Medulla oblongata (tissue), 1 donor: ENCODE measurements at regions not wholly inside any gene's neighbourhood (a gene's known extent, or its start where the extent isn't known, plus 50 kb on each side); places are given as distances from the start of the nearest gene placed in this dataset.
"Not testable (repeated sequence)": the region's sequence is repeated elsewhere in the genome, so short reads cannot be mapped to it uniquely, and the experiment has no call there.

ENCODE experiments used
- DNase-seq: peaks from one replicate; pipeline ENCODE4 v3.0.0-alpha.2; 2015; ENCODE audit errors: extremely low spot score

DNA sequence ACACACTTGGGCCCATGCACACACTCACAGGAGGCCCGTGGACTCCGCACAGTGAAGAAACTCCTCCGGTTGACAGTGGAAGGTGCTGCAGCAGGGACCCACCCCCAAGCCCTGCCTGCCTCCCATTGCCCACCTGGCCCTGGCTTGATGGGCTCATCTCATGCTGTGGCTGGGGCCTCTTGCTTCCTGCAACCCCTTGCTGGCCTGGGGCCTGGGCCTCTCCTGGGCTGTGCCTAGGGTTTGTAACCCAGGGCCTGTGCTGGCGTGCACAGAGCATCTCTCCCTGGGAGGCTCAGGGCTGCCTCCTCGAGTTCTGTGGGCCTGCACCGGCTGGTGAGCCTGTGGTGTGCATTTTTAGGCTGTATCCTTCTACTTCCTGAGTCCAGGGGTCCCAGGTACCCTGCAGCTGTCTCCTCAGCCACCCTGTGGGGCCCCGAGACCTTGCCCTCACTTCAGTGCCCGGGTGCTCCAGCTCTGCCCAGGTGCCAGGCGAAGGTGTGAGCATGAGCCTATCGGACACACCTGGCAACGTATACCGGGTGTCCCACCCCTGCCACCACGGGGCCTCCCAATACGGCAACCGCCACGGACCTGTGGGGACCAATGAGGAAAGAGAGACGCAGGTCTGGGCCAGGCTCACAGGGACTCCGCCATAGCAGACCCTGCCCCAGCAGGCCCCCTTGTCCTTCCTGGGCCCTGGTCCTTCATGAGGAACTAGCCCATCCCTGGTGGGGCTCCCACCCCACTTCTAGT lies 158.3 kb upstream of the POTEB2 start:
- DNase-seq, result not testable (repeated sequence)

DNA sequence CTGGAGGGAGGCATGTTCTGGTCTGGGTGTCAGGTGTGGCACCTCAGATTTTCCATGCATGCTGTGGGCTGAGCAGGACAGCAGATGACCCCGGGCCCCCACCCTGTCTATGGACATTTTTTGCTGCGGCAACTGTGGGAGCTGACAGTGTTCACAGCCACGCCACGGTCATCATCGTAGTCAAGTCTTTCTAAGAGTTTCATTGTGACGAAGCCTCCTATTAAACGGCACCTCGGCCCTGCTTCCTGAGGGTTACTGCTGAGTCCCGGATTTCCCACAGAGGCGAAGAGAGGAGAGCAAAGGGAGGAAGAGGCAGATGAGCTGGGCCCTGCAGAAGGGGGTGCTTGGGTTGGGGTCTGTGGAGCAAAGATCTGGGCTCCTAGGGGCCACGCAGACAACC lies 152.1 kb upstream of the POTEB2 start:
- not testable (repeated sequence) for DNase-seq

DNA sequence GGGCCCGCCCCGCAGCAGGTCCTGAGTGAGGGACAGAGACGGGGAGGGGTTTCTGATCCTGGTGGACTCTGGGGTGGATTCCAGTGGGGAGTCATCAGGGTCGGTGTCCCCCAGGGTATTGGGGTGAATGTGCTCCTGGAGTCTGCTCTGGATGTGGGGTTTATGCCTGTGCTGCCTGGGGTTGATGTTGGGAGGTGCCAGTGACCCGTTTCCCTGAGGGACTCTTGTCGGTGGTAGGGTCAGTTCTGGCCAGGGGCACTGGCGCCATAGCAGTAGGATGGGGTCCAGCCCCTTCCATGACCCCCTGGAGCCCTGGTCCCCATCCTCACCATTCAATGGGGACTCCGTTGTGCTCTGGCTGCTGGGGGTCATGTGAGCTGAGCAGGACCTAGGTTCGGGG lies 151.2 kb upstream of the POTEB2 start:
- not testable (repeated sequence) for DNase-seq

DNA sequence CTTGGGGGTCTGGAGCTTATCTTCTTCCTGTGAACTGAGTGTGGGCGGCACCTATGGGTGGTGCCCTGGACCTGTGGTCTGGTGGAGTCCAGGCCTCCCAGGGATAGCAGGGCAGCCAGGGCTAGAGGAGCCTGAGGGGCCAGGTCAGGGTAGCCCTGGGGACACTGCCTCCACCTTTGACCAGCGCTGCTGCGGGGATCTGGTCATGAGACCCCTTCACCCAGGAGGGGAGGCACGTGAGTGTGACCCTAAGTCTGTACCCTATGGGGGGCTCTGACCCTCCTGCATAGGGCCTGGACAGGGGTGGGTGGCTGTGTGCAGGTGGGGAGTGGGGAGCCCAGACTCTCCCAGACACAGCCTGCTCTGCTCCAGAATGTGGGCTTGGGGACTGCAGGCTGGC lies 150.5 kb upstream of the POTEB2 start:
- DNase-seq, result not testable (repeated sequence)

DNA sequence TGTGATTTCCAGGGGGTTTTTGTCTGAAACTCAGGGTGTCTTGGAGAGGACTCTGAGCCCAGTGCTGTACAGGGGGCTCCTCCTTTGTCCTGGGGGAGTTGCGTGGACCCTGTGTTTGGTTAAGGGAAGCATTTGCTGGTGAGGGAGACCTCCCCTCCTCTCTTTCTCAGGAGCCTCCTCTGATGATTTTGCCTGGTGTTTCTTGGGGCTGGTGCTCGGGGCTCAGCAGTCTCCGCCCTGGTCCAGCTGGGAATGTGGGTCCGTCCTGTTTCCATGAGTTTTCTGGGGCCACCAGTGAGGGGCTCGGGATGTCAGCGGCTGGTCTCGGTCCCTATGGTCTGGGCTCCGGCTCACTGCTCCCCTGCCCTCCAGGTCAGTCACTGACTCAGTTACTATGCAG lies 149.1 kb upstream of the POTEB2 start:
- not testable (repeated sequence) for DNase-seq

DNA sequence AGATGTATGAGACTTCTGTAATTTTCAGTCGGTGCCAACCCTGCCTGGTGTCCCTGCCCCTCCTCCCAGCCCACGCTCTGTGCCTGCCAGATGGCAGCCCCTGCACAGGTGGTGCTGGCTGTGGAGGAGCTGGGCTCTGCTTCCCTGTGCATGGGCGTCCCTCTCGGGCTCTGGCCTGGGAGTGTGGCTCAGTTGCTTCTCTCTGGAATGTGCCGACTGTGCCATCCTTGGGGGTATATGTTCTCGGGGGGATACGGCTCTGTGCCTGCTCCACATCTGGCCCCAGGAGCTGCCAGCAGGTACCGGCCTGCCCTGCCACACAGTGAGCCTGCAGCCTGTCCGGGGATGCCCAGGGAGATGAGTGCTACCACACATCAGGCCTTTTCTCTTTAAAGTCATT lies 147.2 kb upstream of the POTEB2 start:
- not testable (repeated sequence) for DNase-seq

DNA sequence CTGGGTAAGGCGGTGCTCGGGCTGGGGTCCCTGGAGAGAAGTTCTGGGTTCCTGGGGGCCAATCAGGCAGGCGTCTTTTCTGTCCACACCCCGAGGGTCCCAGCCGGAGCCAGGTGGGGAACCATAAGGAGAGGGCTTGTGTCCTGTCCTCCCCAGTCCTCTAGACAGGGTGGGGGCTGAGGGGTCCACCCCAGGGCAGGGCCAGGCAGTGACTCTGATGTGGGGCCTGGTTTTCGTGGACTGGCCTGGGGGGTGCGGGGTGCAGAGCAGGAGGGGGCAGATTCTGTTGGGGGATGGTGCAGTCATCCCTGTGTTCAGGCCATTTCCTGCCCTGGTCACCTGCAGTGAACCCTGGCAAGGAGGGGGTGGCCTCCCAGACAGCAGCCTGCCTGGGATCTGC lies 143.5 kb upstream of the POTEB2 start:
- not testable (repeated sequence) for DNase-seq

DNA sequence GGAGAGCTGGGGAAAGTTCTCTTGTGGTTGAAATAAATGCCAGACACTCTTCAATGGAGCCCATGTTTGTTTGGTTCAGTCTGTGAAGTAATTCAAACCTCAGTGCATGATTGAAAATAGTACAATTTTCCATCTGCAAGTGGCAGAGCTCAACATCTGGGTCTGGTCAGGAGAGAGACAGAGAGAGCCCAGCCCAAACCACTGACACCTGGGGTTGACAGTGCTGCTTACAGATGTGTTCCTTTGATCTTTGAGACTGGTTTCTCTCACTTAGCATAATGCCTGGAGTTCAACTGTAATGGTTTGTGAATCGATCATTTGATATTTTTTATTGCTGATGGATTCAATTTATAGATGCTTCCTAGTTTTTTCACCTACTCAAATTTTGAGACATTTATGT lies 137.3 kb upstream of the POTEB2 start:
- DNase-seq, result not testable (repeated sequence)

DNA sequence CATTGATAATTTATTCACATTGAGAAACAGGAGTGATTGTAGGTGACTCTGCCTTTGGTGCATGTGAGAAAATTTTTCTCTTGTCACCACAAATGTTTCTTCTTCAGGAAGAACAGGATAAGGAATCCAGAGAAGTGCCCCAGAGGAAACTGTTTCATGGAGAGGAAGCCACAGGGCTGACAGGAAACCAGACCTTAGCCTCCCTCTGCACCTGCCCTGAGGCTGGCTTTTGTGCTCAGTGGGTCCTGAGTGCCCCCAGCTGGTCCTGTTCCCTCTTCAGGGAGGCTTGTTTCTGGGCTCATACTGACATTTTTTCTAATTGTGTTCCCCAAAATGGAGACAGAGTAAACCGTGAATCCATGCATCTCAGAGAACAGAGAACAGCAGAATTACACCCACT lies 135.8 kb upstream of the POTEB2 start:
- DNase-seq, result not testable (repeated sequence)

DNA sequence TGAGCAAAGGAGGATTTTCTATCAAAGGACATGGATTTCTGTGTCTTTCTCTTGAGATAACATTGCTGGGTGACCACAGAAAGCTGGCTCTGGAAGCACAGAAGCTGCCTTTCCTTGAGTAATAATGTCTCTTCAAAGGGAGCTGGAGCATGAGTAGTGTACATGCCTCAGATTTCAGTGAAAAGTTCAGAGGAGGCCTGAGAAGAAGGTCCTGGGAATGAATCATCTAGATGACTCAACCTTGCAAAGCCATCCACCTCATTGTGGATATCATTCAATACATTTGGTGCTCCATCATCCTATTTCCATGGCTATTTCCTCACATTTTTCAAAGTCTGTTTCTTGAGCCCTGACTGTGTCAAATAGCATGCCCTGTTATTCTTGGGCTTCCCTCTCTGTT lies 125.6 kb upstream of the POTEB2 start:
- not testable (repeated sequence) for DNase-seq

DNA sequence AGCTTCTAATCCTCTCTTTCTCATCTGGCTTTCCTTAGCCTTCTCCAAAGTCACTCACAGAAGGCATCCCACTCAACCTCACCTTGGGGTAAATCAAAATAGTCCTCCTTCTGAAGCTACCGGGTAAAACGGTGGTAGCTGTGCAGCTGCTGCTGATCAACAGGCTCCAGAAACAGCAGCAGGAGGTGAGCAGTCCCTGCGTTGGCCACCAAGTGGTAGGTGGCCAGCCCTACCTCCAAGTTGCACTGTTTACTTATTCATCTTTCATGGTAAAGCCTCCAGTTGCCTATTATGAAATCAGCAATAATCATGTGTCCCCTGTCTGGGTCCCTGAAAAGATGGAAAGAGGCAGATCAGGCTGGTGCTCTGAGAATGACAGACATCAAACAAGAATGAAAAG lies 125.1 kb upstream of the POTEB2 start:
- not testable (repeated sequence) for DNase-seq

DNA sequence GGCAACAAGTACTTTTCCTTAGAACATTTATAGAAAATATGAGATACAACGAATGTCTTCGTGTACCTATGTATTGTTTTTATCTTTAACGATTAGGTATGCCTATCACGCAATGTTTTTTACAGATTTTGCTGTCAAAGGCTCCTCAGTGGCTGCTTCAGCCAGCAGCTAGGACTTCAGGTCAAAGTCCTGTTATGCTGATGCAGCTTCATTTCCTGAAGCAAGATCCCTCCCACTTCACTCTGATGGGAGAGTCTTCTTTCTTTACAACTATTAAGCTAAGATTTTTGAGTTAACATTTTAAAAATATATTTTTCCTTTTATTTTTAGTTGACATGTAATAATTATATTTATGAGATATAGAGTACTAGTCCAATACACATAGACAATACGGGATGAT lies 120.7 kb upstream of the POTEB2 start:
- DNase-seq, result not testable (repeated sequence)

DNA sequence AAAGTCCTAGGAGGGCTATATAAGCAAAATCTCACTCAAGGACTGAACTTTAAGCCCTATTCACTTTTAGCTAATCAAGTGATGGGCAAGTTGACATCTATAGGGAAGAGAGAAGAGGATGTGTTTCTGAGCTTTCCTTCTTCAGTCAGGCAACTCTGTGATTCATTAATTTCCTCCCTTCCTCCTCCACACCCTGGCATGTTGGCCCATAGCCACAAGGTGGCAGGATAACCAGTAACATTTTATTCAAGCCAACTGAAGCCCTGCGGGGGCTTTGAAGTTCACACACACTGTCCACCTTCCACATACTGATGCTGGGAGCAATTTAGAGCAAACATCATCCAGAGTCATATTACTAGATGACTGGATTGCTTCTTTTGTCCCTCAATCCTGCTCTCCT lies 111.9 kb upstream of the POTEB2 start:
- DNase-seq, result not testable (repeated sequence)

DNA sequence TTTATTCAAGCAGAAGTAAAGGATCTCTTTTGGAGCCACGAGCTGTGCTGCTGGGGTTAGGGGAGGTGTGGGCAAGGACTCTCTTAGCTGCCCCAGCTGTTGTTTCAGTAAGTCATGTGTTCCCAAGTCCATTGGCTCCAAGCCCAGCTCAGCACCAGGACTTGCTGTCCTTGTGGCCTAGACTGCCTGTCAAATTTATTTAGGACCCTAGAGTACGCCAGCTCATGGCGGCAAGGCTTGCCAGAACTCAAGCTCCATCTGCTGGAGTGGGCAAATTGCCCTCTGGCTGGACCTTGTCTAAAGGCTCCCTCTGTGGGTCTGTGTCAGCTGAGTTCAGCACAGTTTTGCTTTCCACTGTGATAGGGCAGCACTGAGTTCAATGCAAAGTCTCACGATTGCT lies 106.6 kb upstream of the POTEB2 start:
- not testable (repeated sequence) for DNase-seq

DNA sequence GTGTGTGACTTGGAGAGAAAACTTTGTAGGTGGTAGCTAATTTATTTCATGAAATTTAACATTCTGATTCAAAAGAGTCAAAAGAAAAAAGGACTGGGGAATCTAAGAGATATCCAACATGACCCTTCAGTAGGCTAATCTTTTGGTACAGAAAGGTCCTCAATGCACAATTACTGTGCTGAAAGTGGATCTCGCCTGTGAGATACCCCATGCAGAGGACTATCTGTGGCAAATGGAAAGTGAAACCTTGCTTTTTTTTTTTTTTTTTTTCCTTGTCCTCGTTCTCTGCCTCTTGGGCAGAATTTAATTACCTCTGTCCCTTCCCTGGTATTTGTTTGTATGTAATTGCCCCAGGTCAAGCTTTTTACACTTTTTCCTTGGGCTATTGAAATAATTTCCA lies 93.2 kb upstream of the POTEB2 start:
- not testable (repeated sequence) for DNase-seq

DNA sequence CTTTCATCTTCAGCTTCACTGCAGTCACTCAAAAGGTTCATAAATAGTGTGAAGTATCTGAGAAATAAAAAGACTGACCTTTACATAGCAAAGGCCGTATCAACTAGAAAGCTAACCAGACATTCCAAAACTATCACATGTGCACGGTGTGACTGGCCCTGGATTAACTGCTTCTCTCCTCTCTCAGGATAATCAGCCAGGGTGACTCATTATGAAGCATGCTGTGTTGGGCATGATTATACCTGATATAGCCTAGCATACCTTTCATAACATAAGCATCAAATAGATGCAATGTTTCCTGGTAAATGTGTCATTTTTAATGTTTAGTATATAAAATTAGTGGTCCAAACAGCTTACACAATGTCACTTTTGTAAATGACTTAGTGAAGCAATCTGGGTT lies 63.2 kb upstream of the POTEB2 start:
- DNase-seq, result not testable (repeated sequence)
